Esophagus muscularis mucosa (tissue), 4 donors: ENCODE measurements at regions not wholly inside any gene's neighbourhood (a gene's known extent, or its start where the extent isn't known, plus 50 kb on each side); places are given as distances from the start of the nearest gene placed in this dataset.
A peak's percentile ranks its signal among the peaks of the same experiment; 100 is the strongest.

ENCODE experiments used
- DNase-seq: peaks from one replicate; pipeline ENCODE4 v3.0.0-alpha.2; 2017; ENCODE audit errors: extremely low spot score
- H3K27ac ChIP-seq, 4 donors: fragments of 200-600 bp; sonication (generic); replicated peaks in 1 of 4; 1 replicate in 3 of 4; 2 replicates in 1 of 4; pipeline ENCODE4 v1.5.1; 2016 to 2019; ENCODE audit warnings: mild to moderate bottlenecking in 1 of 4
- H3K27me3 ChIP-seq, 4 donors: fragments of 200-600 bp; sonication (generic); one replicate each; pipeline versions ENCODE4 v1.5.1 to v1.6.0; 2016 to 2019
- H3K36me3 ChIP-seq, 4 donors: fragments of 200-600 bp; sonication (generic); one replicate each; pipeline ENCODE4 v1.5.1; 2016 to 2019
- H3K4me1 ChIP-seq, 4 donors: fragments of 200-600 bp; sonication (generic); one replicate each; pipeline ENCODE4 v1.5.1; 2016 to 2019
- H3K4me3 ChIP-seq, 4 donors: fragments of 200-600 bp; sonication (generic); 1 replicate in 2 of 4; 2 replicates in 2 of 4; pipeline ENCODE4 v1.5.1; 2016 to 2019; ENCODE audit warnings: mild to moderate bottlenecking in 4 of 4, moderate library complexity in 1 of 4
- H3K9me3 ChIP-seq, 4 donors: fragments of 200-600 bp; sonication (generic); 1 replicate in 3 of 4; 2 replicates in 1 of 4; pipeline ENCODE4 v1.5.1; 2016 to 2019
- EP300 ChIP-seq: sonication (generic); formaldehyde crosslinking; IDR thresholded peaks from one replicate; pipeline ENCODE4 v1.6.1; 2017; ENCODE audit warnings: antibody characterized with exemption
- POLR2A ChIP-seq: fragments of 450-650 bp; IDR thresholded peaks from one replicate; pipeline ENCODE4 v1.6.1; 2017; ENCODE audit warnings: antibody characterized with exemption, moderate library complexity, mild to moderate bottlenecking, low read depth
- POLR2AphosphoS5 ChIP-seq, 2 donors: sonication (generic); formaldehyde crosslinking; IDR thresholded peaks; one replicate each; pipeline ENCODE4 v1.6.1; 2017; ENCODE audit warnings: antibody characterized with exemption in 2 of 2
- WGBS: methylation state at CpG from one replicate; pipeline ENCODE4 v1.1.5; 2018; 5-methylcytosine and 5-hydroxymethylcytosine counted together
- intact Hi-C: fragments of 100-400 bp; cut with DNase I; formaldehyde crosslinking; loops from one replicate; pipeline ENCODE4 v1.15.1; 2023
- TF ChIP-seq, protein P1 (sequence below), 3 experiments: fragments of 200-600 bp in 2 of 3; fragments of 450-650 bp in 1 of 3; sonication (generic) in 2 of 3; IDR thresholded peaks; one replicate each; pipeline ENCODE4 v1.5.1; 2017 to 2019; ENCODE audit warnings: antibody characterized with exemption in 3 of 3, mild to moderate bottlenecking in 2 of 3, moderate library complexity in 1 of 3

DNA sequence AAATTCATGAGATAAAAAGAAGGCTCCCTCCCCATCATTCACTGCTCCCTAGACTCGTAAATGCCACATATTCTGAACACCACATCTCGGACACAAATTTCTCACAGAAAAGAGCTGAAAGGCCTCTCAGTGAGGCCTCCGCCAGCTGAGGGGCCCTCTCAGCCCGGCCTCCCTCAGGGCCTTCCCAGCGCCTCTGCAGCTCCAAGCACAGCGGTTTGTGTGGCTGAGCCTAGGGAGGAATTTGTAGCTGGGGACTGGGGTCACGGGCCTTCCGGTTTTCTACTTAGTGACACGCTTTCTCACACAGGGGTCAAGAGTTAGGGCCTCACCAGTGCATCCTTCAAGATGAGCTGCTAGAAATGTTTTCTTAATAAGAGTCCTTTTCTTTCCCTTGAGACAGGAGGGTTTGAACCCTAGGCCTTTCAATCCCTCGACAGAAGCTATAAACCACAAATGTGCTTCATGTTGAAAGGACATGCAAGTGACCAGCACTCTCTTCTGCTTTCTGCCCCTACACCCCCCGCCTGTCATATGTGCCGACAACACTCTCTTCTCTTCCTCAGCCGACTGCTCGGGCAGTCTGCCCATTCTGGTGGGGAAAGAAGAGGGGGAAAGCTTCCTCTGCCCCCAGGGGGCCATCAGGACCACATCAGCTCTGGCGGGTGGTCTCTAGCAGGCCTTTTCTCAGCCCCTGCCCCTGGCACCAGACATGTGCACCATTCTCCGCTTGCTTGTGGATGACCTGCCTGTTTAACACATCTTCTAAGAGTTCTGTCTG is 104.9 kb downstream of the CHIC2 start:
- H3K4me3 ChIP-seq: no peak overlapping the region
- no peak overlapping the region for H3K27ac ChIP-seq
- WGBS: 94% methylated on average over 16 of the region's 16 CpGs
- TF ChIP-seq EP300: no peak
- TF ChIP-seq, protein P1, sequence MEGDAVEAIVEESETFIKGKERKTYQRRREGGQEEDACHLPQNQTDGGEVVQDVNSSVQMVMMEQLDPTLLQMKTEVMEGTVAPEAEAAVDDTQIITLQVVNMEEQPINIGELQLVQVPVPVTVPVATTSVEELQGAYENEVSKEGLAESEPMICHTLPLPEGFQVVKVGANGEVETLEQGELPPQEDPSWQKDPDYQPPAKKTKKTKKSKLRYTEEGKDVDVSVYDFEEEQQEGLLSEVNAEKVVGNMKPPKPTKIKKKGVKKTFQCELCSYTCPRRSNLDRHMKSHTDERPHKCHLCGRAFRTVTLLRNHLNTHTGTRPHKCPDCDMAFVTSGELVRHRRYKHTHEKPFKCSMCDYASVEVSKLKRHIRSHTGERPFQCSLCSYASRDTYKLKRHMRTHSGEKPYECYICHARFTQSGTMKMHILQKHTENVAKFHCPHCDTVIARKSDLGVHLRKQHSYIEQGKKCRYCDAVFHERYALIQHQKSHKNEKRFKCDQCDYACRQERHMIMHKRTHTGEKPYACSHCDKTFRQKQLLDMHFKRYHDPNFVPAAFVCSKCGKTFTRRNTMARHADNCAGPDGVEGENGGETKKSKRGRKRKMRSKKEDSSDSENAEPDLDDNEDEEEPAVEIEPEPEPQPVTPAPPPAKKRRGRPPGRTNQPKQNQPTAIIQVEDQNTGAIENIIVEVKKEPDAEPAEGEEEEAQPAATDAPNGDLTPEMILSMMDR (IDR thresholded peaks at IDR 0.05): no peak
- no peak for TF ChIP-seq POLR2A
- TF ChIP-seq POLR2AphosphoS5 (IDR thresholded peaks at IDR 0.05): no peak
- no peaks in the 10 kb centered on the region for H3K4me1 ChIP-seq
- intact Hi-C loops: no loop called here
- H3K36me3 ChIP-seq: no peaks in the 10 kb centered on the region
- peaks cover 0 to 5% (median 0%) of the 10 kb centered on the region in 4 donors for H3K27me3 ChIP-seq
- DNase-seq: peak; percentile 89
- no peaks in the 10 kb centered on the region for H3K9me3 ChIP-seq

DNA sequence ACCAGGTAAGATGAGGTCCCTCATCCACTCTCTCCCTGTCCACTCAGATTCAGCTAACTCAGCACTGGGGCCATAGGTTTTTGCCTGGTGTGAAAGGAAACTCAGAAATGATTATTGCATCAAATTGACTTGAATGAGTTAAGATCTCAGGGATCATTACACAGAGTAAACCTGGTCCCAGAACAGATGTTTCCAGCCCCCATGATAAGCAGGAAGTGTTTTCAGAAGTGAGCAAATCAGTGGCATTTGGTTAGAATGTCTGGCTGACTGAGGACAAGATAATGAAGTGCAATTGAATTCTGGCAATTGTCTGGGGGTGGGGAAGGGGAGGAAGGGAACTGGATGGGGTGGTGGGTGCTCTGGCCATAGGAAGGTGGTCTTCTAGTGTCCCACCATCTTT is 108.0 kb downstream of the CHIC2 start:
- peak; percentile 50 for DNase-seq
- no peak for TF ChIP-seq POLR2A
- TF ChIP-seq, protein P1 (IDR thresholded peaks at IDR 0.05): no peak

DNA sequence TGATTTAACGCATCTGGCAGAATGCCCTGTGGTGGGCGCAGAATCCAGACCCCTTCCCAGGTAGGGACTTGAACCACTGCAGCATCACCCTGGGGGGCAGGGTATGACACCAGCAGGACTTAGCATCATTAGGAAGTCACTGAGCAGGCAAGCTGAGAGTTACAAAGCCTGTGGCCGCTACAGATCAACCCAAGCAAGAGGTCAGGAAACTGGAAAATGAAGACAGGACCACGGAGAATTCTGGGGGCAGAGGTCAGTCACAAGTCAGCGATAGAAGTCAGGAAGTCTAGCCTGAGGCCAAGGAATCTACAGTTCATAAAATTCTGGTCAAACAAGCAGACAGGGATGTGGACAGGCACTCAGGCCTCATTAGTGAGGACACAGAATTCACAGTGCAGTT is 108.4 kb downstream of the CHIC2 start:
- peaks cover 0 to 5% (median 0%) of the 10 kb centered on the region in 4 donors for H3K27me3 ChIP-seq
- no peak overlapping the region for H3K27ac ChIP-seq
- H3K4me1 ChIP-seq: no peaks in the 10 kb centered on the region
- peak; percentile 77 for DNase-seq
- H3K4me3 ChIP-seq: no peak overlapping the region
- no peaks in the 10 kb centered on the region for H3K36me3 ChIP-seq
- intact Hi-C loops: no loop called here
- no peaks in the 10 kb centered on the region for H3K9me3 ChIP-seq
- WGBS: 80% methylated on average over 5 of the region's 5 CpGs
- TF ChIP-seq, protein P1 (IDR thresholded peaks at IDR 0.05): no peak
- TF ChIP-seq EP300 (no peak), POLR2A (no peak), POLR2AphosphoS5 (IDR thresholded peaks at IDR 0.05) (no peak)

More for the DNA sequence above, 108.0 kb downstream of the CHIC2 start:
- Histone ChIP-seq H3K36me3 (no peaks in the 10 kb centered on the region), H3K27ac (no peak overlapping the region), H3K9me3 (no peaks in the 10 kb centered on the region), H3K27me3 (peaks cover 0 to 5% (median 0%) of the 10 kb centered on the region in 4 donors), H3K4me1 (no peaks in the 10 kb centered on the region), H3K4me3 (no peak overlapping the region)
- intact Hi-C loops: no loop called here

DNA sequence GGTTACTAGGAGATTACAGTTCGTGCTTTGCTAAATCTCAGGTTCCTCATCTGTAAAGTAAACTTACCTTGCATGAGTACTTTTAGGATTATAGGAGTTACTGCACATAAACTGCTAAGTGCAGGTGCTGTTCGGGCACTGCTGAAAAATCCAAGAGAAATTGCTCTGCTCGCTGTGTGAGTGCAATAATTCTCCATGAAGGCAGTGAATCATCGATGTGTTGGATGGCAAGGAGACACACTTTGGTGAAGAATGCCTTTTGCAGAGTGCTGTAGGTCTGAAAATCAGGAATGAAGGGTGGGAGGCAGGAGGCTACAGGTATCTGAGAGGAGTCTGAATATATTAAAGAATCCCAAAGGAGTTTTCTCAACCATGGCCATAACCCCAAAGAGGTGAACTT is 113.0 kb downstream of the CHIC2 start:
- WGBS: 89% methylated on average over 4 of the region's 4 CpGs
- TF ChIP-seq POLR2AphosphoS5 (IDR thresholded peaks at IDR 0.05): no peak
- H3K4me1 ChIP-seq: no peaks in the 10 kb centered on the region
- no peak overlapping the region for H3K4me3 ChIP-seq
- peaks cover 0 to 39% (median 2%) of the 10 kb centered on the region in 4 donors for H3K27me3 ChIP-seq
- H3K36me3 ChIP-seq: no peaks in the 10 kb centered on the region
- DNase-seq: no peak
- intact Hi-C loops: no loop called here
- H3K27ac ChIP-seq: no peak overlapping the region
- H3K9me3 ChIP-seq: no peaks in the 10 kb centered on the region

DNA sequence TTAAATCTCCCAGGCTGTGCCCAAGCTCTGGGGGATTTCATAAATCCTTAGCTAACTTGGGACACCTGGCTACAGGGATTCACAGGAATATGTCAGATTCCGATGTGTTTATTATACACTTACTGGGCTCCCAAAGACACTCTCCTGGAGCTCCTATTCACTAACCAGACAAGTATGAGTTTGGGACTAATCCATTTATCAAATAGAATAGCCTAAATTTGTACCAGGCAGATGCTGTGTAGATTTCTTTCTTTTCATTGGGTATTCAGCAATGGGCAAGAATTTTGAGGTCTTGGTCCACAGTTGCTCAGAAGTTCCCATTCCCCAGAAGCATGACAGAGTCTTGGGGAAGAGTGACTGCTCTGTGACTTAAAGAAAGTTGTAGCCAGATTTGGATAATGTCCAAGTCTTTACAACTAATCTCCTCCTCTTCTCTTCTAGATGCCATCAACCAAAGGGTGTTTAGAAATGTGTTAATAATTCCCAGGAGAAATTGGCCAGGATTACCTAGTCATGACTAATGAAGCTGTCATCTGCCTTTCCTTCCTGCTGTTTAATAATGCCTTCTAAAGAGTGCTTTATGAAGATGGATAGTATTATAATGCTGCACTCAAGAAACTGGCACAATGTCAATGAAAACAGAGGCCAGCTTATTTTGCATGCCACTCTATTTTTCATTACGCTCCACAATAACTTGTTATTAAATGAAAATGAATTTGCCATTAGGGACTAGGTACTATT is 120.9 kb downstream of the CHIC2 start:
- Histone ChIP-seq H3K27me3 (peaks cover 0 to 67% (median 10%) of the 10 kb centered on the region in 4 donors), H3K27ac (no peak overlapping the region), H3K4me3 (no peak overlapping the region), H3K36me3 (no peaks in the 10 kb centered on the region), H3K9me3 (peaks cover 0 to 18% (median 11%) of the 10 kb centered on the region in 4 donors), H3K4me1 (peaks cover 0 to 15% (median 10%) of the 10 kb centered on the region in 4 donors)
- WGBS: 39% methylated on average over 2 of the region's 2 CpGs
- TF ChIP-seq EP300 (no peak), POLR2AphosphoS5 (IDR thresholded peaks at IDR 0.05) (peak in 1 of 2 donors; percentile 31)
- intact Hi-C loops: no loop called here
- no peak for DNase-seq
